GM23338 (cell line): ENCODE measurements at regions not wholly inside any gene's neighbourhood (a gene's known extent, or its start where the extent isn't known, plus 50 kb on each side); places are given as distances from the start of the nearest gene placed in this dataset.

ENCODE experiments used
- CTCF ChIP-seq, 2 experiments: fragments of 200-600 bp in 1 of 2; sonication (generic) in 1 of 2; conservative IDR thresholded peaks; 2 replicates each; pipeline versions ENCODE4 v1.5.1 to v1.6.1; 2016 to 2017; ENCODE audit warnings: antibody characterized with exemption in 2 of 2, low read depth in 2 of 2, mild to moderate bottlenecking in 2 of 2, moderate library complexity in 1 of 2
- ETS1 ChIP-seq: IDR thresholded peaks from 2 replicates; pipeline ENCODE4 v1.6.1; 2016; ENCODE audit warnings: antibody characterized with exemption
- EZH2 ChIP-seq: fragments of 200-600 bp; sonication (generic); IDR thresholded peaks from one replicate; pipeline ENCODE4 v1.8.0; 2017; ENCODE audit warnings: antibody characterized with exemption, mild to moderate bottlenecking, low read depth; ENCODE audit not compliant: unreplicated experiment
- EZH2phosphoT487 ChIP-seq: fragments of 200-600 bp; sonication (generic); IDR thresholded peaks from one replicate; pipeline ENCODE4 v1.8.1; 2018; ENCODE audit warnings: antibody characterized with exemption; ENCODE audit not compliant: unreplicated experiment
- JUNB ChIP-seq: IDR thresholded peaks from one replicate; pipeline ENCODE4 v1.6.1; 2016; ENCODE audit warnings: antibody characterized with exemption; ENCODE audit not compliant: unreplicated experiment
- NANOG ChIP-seq: IDR thresholded peaks from 2 replicates; pipeline ENCODE4 v1.6.1; 2016; ENCODE audit warnings: antibody characterized with exemption, borderline replicate concordance
- POLR2AphosphoS5 ChIP-seq: IDR thresholded peaks from 2 replicates; pipeline ENCODE4 v1.6.1; 2016; ENCODE audit warnings: antibody characterized with exemption, low read depth
- REST ChIP-seq: IDR thresholded peaks from one replicate; pipeline ENCODE4 v1.6.1; 2018; ENCODE audit warnings: antibody characterized with exemption; ENCODE audit not compliant: unreplicated experiment
- ZNF331 ChIP-seq: fragments of 250-450 bp; sonication (Bioruptor Pico); IDR thresholded peaks from 2 replicates; pipeline ENCODE4 v1.5.0; 2020; ENCODE audit warnings: low read depth, mild to moderate bottlenecking, moderate library complexity

- no peak for TF ChIP-seq CTCF (conservative IDR thresholded peaks at IDR 0.05; ENCODE audit: low read depth in 2 of 2)
- no peak for TF ChIP-seq REST
- TF ChIP-seq POLR2AphosphoS5 = no peak
- TF ChIP-seq EZH2 = no peak
- no peak for TF ChIP-seq EZH2phosphoT487
- TF ChIP-seq ETS1 = no peak
- TF ChIP-seq ZNF331 (CRISPR knock-in tag) = no peak
- TF ChIP-seq JUNB = no peak
- TF ChIP-seq NANOG = no peak
Observed at GRCh38 chr11:30684772-30685171, 98.6 kb upstream of the MPPED2 start.
